Prostate gland (tissue), 2 donors: ENCODE measurements at regions not wholly inside any gene's neighbourhood (a gene's known extent, or its start where the extent isn't known, plus 50 kb on each side); places are given as distances from the start of the nearest gene placed in this dataset.

Experiments used
- DNase-seq: peaks from one replicate; pipeline ENCODE4 v3.0.0-alpha.2; 2019; ENCODE audit warnings: low spot score
- H3K27ac ChIP-seq, 2 donors: fragments of 200-600 bp; sonication (generic); 2 replicates each; pipeline ENCODE4 v1.5.1; 2017 to 2019
- H3K27me3 ChIP-seq: fragments of 200-600 bp; sonication (generic); replicated peaks from 2 replicates; pipeline ENCODE4 v1.5.1; 2019; ENCODE audit not compliant: insufficient read depth
- H3K36me3 ChIP-seq, 2 donors: fragments of 200-600 bp; sonication (generic); 1 replicate in 1 of 2; 2 replicates in 1 of 2; pipeline versions ENCODE4 v1.5.1 to v1.8.1; 2017 to 2019
- H3K4me1 ChIP-seq: fragments of 200-600 bp; sonication (generic); replicated peaks from 2 replicates; pipeline ENCODE4 v1.5.1; 2019
- H3K4me3 ChIP-seq, 2 donors: fragments of 200-600 bp; sonication (generic); 2 replicates each; pipeline ENCODE4 v1.5.1; 2017 to 2019
- H3K9me3 ChIP-seq: fragments of 200-600 bp; sonication (generic); 2 replicates; pipeline ENCODE4 v1.5.1; 2017
- CTCF ChIP-seq, 4 experiments: fragments of 200-600 bp in 2 of 4; fragments of 450-650 bp in 2 of 4; sonication (generic) in 2 of 4; IDR thresholded peaks; 1 replicate in 3 of 4; 2 replicates in 1 of 4; pipeline ENCODE4 v1.5.1; 2016 to 2019; ENCODE audit warnings: antibody characterized with exemption in 4 of 4, mild to moderate bottlenecking in 2 of 4, moderate library complexity in 2 of 4
- POLR2A ChIP-seq: fragments of 450-650 bp; IDR thresholded peaks from one replicate; pipeline ENCODE4 v1.6.1; 2016; ENCODE audit warnings: antibody characterized with exemption, mild to moderate bottlenecking
- POLR2AphosphoS5 ChIP-seq: sonication (generic); formaldehyde crosslinking; IDR thresholded peaks from one replicate; pipeline ENCODE4 v1.6.1; 2017; ENCODE audit warnings: antibody characterized with exemption
- WGBS: methylation state at CpG from one replicate; pipeline ENCODE4 v1.1.5; 2018; 5-methylcytosine and 5-hydroxymethylcytosine counted together
- intact Hi-C: fragments of 100-400 bp; cut with DNase I; formaldehyde crosslinking; loops from one replicate; pipeline ENCODE4 v1.14.2; 2022

GRCh38 chr11:91790346-91791170 lies 434.1 kb upstream of the FAT3 start:
- H3K9me3 ChIP-seq, result no peaks in the 10 kb centered on the region
- no peak overlapping the region for H3K27ac ChIP-seq
- H3K36me3 ChIP-seq, result no peaks in the 10 kb centered on the region
- no peak overlapping the region for H3K4me3 ChIP-seq
- no peaks in the 10 kb centered on the region for H3K27me3 ChIP-seq
- intact Hi-C loops, result no loop called here
- H3K4me1 ChIP-seq, result no peaks in the 10 kb centered on the region
- 79% methylated on average over 6 of the region's 6 CpGs for WGBS
- TF ChIP-seq POLR2AphosphoS5, result no peak
- no peak for TF ChIP-seq CTCF (IDR thresholded peaks at IDR 0.05)
- TF ChIP-seq POLR2A, result no peak
- DNase-seq, result no peak

DNA sequence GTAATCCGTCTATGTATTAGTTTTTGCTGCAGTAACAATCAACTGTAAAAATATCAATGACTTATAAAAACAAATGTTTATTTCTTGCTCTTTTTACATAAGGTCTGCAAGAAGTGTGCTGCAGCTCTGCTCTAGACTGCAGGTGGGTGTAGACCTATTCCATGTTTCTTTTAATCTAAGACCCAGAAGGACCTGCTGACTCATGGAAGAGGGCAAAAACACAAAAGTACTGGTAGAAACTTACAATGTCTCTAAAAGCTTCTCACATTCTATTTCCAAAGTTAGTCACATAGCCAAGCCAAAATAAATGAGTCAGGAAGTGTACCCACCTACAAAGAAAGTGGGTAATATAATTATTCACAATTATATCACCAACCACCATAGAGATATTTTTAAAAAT lies 435.9 kb upstream of the FAT3 start:
- Histone ChIP-seq H3K36me3 (no peaks in the 10 kb centered on the region), H3K27me3 (no peaks in the 10 kb centered on the region), H3K4me3 (no peak overlapping the region), H3K9me3 (no peaks in the 10 kb centered on the region), H3K4me1 (no peaks in the 10 kb centered on the region), H3K27ac (no peak overlapping the region)
- intact Hi-C loops, result no loop called here
- TF ChIP-seq POLR2A, result no peak
- no peak for TF ChIP-seq CTCF (IDR thresholded peaks at IDR 0.05)
- no peak for TF ChIP-seq POLR2AphosphoS5
- WGBS, result 96% methylated on average over 1 of the region's 1 CpG
- DNase-seq, result no peak

DNA sequence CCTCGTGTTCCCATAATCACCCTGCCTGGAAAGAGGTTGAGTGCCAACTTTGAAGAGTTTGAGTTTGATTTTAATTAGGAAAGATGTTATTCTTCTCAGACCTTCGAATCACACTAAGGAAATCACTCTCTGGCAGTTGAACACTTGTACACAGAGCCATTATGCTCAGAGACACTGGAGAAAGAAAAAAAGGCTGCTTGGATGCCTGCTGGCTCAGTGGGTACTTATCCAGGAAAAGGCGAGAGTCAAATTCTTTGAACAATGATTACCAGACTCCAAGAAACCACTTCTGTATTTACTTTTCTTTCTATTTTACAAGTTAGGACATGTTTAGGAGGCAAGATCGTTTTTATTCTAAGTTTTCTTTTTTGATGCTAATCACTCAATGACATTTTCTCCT lies 438.5 kb upstream of the FAT3 start:
- intact Hi-C loops, result no loop called here
- 42% methylated on average over 4 of the region's 4 CpGs for WGBS
- TF ChIP-seq POLR2AphosphoS5, result no peak
- no peak for TF ChIP-seq POLR2A
- no peak for TF ChIP-seq CTCF (IDR thresholded peaks at IDR 0.05)
- no peaks in the 10 kb centered on the region for H3K27me3 ChIP-seq
- DNase-seq, result no peak
- H3K27ac ChIP-seq, result no peak overlapping the region
- no peak overlapping the region for H3K4me3 ChIP-seq
- no peaks in the 10 kb centered on the region for H3K36me3 ChIP-seq
- H3K9me3 ChIP-seq, result no peaks in the 10 kb centered on the region
- no peaks in the 10 kb centered on the region for H3K4me1 ChIP-seq

- WGBS, result 93% methylated on average over 2 of the region's 2 CpGs
- Histone ChIP-seq H3K36me3 (no peaks in the 10 kb centered on the region), H3K27me3 (no peaks in the 10 kb centered on the region), H3K4me1 (no peaks in the 10 kb centered on the region), H3K9me3 (no peaks in the 10 kb centered on the region), H3K4me3 (no peak overlapping the region), H3K27ac (no peak overlapping the region)
- intact Hi-C loops, result no loop called here
- DNase-seq, result no peak
- TF ChIP-seq POLR2A, result no peak
- TF ChIP-seq CTCF (IDR thresholded peaks at IDR 0.05), result no peak
- TF ChIP-seq POLR2AphosphoS5, result no peak
Observed at GRCh38 chr11:91783173-91783572, 441.4 kb upstream of the FAT3 start.

DNA sequence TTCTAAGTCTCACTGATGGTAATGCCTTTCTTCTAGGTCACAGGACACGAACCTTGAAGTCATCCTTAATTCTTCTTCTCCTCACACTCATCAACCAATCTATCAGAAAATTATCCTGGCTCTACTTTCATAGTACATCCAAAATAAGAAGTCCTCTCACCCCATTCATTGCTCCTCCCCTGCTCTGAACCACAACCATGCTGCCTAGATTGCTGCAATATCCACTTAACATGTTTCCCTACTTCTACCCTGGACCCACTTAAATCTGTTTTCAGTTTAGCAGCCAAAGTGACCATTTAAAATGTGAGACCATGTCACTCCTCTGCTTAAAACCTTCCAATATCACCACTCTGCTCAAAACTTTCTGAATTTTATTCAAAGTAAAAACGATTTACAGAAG lies 445.9 kb upstream of the FAT3 start:
- intact Hi-C loops, result no loop called here
- no peak for DNase-seq
- no peak overlapping the region for H3K27ac ChIP-seq
- TF ChIP-seq CTCF (IDR thresholded peaks at IDR 0.05) (no peak), POLR2A (no peak), POLR2AphosphoS5 (no peak)
- H3K4me3 ChIP-seq, result no peak overlapping the region
- H3K4me1 ChIP-seq, result no peaks in the 10 kb centered on the region
- H3K36me3 ChIP-seq, result no peaks in the 10 kb centered on the region
- no peaks in the 10 kb centered on the region for H3K27me3 ChIP-seq
- WGBS, result 74% methylated on average over 2 of the region's 2 CpGs
- no peaks in the 10 kb centered on the region for H3K9me3 ChIP-seq
